GM04504 (cell line): ENCODE measurements at regions not wholly inside any gene's neighbourhood (a gene's known extent, or its start where the extent isn't known, plus 50 kb on each side); places are given as distances from the start of the nearest gene placed in this dataset.

Source experiments
- DNase-seq: peaks from one replicate; pipeline ENCODE4 v3.0.0-alpha.2; 2012; ENCODE audit warnings: low read depth

DNA sequence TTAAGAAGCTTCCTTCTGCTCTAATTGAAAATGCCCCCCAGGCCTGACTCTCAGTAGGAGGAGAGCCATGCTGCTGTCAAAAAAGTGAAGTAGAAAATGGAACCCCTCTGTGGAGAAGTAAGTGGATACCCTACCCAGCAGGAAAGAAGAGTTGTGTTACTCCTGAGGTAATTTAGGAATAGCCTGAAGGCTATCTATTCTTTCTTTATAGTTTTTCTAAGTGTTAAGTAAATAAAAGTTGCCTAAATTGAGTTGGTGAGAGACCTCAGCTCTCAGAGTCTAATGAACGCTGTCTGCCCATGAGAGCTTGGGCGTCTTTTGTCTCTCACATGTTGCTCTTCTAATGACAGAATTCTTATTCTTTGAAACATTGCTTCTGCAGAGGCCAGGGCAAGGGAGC lies 116.2 kb downstream of the NSUN3 start:
- DNase-seq, result no peak

DNA sequence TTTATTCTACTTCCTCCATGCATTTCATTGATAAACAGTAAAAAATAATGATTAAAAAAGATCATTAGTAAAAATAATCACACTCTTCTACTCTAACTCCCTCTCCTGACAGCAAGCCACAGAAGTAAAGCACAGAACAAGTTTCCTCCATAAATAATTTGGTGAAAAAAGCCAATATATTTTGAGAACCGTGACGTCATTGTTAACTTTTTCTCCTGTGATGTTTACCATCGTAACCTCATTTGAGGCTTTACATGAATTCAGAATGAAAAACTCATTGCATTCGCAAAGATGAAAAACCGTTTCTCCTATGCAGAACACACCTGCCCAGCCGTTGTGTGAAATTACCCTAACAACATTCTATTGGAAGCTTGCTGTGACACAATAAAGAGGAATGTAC lies 120.7 kb downstream of the NSUN3 start:
- DNase-seq, result no peak

DNA sequence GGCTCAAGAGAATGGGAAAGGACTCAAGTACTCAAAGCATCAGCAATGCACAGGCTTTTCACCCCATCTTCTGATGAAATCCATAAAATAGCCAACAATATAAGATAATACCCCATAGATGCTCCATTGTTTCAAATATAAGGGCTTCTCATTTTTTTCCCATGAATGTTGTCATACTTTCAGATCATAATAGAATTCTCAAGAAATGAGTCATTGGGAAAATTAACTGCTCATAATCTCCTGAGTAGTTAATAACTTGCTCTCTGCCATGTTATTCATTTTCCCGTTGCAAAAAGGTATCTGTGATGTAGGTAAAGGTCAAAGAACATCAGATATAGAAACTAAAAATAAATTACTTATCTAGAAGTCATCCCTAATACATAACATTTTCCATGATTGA lies 121.9 kb downstream of the NSUN3 start:
- DNase-seq, result no peak

DNA sequence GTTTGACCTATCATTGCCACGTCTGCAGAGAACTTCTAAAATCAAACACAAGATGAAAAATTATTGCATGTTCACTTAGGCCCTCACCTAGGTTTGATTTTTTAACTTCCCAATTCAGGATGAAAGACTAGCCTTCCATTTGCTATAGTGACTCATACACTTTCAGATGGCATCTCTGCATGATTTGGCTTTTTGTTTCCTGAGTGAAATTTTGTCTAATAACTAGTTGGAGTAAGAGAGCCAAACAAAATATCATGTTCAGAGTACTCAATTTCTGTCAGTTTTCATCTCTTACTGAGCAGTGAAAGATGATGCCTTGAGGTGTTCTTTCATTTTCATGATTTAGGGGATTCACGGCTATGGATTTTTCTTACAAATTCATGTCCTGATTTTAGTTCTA lies 122.9 kb downstream of the NSUN3 start:
- no peak for DNase-seq

DNA sequence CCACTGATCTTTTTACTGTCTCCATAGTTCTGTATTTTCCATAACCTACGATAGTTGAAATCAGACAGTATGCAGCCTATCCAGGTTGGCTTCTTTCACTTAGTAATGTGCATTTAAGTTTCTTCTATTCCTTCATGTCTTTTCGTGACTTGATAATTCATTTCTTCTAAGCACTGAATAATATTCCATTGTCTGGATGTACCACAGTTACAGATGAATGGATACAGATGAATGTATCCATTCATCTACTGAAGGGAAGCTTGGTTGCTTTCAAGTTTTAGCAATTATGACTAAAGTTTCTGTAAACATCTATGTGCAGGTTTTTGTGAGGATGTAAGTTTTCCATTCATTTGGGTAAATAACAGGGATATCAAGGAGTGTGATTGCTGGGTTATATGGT lies 124.8 kb downstream of the NSUN3 start:
- DNase-seq, result no peak

DNA sequence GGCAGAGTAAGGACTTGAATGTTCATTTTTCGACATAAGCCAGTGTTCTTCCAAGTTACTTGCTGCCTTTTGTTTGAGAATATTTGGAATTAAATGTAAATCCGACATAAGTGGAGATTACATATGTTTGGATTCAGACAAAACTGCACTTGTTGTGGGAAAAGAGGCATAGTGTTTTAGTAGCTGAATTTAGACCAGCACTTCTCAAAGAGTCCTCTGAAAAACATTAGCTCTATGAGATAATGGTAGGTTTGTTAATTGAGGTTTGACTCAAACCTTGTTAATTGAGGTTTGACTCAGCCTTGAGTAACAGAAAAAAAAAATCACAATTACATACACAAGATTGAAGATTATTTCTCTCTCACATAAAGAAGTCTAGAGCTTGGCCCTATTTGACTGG lies 132.5 kb downstream of the NSUN3 start:
- DNase-seq, result no peak

DNA sequence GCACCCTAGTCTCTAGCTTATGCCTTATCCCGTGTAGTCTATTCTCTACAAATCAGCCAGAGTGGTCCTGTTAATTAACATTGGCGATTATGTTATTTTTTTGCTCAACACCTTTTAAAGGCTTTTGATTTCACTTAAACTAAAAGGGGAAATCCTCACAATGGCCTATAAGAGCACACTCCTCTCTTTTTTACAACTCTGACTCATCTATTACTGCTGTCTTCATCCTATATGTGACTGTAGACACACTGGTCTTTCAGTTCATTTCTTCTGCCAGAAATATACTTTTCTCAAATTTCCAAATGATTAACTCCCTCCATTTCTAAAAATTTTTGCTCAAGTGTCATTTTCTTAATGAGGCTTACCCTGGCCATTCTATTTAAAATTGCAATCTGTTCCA lies 143.4 kb downstream of the NSUN3 start:
- DNase-seq, result no peak

DNA sequence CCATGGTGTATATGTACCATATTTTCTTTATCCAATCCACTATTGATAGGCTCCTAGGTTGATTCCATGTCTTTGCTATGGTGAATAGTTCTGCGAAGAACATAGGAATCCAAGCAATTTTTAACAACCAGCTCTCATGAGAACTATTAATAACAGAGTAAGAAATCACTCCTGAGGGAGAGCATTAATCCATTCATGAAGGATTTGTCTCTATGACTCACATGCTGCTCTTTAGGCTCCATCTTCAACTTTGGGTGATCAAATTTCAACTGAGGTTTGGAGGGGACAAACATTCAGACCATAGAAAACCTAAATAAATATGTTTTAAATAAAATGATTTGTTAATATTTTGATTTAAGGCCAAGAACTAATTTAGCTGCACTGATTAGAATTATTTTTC lies 147.4 kb downstream of the NSUN3 start:
- no peak for DNase-seq

DNA sequence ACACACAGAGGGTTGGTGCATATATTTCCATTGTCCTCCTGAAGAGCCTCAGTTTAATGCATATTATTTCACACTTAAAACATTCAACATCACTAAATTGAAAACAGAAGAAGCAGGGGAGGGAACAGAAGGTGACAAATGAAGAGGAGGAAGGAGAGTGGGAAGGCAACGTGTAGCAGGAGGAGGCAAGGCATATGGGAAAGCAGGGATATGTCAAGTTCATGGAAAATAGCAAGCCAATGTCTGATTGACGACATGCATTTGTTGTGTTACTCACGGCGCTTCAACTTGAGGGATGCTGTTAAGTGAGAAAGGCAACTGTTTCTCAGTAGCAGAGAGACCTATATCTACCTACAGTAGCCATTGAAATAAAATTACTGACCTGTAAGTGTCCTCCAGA lies 154.5 kb downstream of the NSUN3 start:
- DNase-seq, result no peak

DNA sequence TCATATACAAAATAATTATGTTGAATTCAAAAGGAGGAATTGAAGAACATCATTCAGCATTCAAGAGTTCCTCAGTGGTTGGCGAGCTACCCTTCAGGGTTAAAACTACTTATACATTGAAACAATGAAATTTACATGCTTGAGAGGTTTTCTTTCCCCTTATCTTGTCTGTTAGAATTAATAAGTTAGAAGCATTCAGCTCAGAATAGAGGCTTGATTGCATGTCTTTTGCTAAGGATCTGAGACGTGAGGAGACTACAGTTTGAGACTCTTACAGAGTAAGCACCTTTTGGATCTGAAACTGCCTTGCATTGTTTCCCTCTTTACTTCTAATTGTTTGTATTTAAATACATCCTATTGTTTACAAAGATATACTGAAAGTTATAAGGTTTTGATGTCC lies 157.6 kb downstream of the NSUN3 start:
- no peak for DNase-seq

DNA sequence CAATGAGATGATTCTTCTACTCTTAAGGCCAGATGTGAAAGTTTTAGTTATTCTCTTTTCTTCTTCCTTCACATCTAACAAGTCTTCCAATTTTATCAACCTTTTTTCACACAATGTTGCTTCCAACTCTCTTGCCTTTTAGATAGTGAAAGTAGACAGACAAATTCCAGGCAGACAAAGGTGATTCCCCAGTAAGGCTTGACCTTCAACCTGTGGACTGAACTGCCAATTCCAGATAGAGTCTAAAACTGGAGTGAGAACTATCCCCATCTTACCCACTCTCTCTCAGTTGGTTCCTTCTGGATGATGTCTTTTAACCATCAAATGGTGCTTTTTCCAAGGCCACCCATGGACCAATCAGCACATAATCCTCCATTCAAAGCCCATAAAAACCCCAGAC lies 159.0 kb downstream of the NSUN3 start:
- no peak for DNase-seq

DNA sequence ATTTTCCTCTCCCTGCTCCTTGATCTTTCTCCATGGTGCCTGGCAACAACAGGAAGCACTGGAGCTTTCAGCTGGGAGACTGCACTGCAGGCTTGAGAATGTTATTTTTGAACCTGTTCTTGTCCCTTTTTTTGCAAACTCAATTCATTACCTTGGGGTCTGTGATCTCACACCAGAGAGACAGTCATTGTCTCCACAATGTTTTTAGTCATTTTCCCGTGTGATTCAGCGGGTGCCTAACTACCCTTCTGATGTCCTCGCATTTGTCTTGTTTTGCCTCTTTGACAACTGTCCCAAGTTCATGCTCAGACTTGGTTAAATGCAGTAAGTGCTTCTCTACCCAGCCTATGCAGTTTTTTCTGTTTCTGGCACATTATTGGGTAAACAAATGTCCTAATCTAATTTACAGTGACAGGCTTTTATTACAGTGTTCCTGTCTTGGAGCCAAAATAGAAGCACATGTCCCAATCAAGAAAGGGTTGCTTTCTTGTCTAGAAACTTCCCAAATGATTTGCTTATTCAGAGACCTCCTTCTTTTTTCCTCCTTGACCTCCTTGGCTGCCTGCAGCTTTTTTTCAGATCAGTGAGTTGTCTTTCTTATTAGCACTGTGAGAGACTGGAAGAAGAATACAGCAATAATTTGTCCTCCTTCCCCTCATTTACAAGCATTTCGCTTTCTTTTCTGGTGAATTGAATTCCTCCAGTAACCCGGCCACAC lies 162.4 kb downstream of the NSUN3 start:
- no peak for DNase-seq

DNA sequence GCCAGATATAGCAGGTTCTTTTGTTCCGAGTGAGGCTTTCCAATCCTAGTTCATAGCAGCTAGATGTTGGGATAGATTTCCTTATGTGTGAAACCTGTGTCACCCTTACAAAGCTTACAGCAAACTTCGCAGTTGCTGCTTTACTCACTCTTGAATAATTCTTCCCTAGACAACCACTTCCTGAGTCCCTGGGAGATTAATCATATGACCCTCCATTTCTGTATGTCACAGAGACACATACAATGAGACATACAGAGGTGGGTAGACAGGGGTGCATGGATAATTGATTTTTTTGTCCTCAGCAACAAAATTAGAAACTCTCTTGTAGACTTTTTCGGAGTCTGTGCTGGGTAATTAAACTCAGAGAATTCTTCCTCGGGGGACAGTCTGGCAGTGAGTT lies 163.2 kb downstream of the NSUN3 start:
- DNase-seq, result no peak

DNA sequence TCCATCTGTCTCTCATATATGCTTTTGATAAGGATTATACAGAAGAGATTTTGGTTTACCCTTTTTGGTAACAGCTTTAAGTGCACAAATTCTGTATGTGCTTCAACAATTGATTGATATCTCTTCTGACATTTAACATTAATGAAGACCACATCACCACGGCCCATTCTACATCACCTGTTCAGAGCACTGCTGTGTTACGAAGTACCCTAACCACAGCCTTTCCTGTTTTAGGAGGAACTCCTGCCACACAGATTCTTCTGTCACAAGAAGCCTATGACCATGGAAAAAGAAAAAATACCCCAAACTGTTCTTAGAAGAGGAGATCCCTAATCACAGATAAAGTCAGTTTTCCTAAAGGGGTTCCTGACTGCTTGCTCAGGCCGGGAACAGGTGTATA lies 170.1 kb downstream of the NSUN3 start:
- DNase-seq, result no peak

DNA sequence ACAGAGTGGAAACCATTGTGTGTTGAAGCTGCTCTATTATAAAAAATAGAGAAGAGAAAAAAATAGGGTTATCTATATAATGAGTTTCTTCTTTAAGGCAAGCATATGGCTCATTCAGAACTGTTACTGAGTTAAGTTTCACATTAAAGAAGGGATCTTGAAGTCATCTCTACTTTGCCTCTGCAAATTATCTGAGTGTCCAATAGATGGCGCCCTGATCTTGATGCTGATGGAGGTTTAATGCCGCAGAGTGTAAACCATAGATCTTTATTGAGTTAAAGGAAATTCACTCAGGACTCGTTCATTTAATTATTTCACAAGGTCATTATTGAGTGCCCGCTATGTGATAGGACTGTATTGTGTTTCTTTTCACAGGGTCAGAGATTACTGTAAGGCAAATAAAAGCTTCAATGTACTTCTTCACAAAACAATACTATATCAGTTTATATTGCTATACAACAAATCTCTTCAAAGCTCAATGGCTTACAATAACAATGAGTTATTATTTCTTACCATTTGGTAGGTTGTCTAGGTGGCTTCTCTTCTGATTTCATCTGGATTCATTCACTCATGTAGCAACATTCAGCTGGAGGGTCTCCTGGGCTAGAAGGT lies 171.4 kb downstream of the NSUN3 start:
- no peak for DNase-seq

DNA sequence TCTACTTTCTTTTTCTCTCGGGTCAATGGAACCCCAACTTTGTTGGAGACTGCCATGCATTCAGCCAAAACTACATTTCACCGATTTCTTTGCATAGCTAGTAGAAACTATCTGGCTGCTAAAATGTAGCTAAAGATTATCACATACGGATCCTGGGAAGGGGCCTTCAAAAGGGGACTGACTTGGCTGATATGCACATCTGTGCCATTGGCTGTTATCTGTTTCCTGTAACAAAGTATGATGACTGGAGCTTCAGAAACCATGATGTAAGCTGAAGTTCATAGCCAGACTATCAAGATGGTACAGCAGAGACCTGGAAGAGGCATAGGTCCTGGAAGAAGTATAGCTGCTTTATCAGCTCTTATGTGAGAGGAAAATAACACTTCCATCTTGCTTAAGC lies 179.1 kb downstream of the NSUN3 start:
- DNase-seq, result no peak

DNA sequence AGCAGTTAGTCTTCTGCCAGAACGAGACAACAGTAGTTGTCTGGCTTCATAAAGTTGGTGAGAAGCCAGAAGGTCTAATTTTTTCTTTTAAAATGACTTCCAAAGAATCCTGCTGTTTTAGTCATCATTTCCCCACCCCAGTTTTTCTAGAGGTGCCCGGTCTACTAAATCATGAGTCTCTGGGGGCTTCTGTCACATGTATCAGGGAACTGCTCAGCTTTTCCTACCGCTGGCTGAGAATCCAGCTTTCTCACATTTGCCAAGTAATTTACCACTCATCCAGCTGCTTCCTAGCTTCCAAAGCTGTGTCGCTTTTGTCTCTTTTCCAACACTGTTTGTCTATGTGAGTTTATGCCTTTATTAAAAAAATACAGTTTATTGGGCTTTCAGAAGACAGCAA lies 183.3 kb downstream of the NSUN3 start:
- no peak for DNase-seq

DNA sequence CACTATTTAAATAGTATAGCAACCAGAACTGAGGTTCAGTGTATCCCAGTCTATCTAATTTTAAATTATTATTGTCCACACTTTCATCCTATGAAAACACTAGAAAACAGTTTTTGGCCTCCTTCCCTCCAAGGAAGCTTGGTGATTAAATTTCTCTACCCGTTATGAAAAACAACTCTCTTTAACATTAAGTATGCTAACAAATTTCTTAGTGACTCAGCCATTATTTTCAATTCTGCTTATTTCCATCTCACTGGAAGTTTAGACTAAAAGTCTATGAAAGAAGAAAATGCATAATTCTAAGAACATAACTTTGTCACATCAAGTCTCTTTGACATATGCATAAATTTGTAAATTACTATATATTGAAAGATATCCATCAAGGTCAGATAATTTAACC lies 185.2 kb downstream of the NSUN3 start:
- DNase-seq, result no peak

DNA sequence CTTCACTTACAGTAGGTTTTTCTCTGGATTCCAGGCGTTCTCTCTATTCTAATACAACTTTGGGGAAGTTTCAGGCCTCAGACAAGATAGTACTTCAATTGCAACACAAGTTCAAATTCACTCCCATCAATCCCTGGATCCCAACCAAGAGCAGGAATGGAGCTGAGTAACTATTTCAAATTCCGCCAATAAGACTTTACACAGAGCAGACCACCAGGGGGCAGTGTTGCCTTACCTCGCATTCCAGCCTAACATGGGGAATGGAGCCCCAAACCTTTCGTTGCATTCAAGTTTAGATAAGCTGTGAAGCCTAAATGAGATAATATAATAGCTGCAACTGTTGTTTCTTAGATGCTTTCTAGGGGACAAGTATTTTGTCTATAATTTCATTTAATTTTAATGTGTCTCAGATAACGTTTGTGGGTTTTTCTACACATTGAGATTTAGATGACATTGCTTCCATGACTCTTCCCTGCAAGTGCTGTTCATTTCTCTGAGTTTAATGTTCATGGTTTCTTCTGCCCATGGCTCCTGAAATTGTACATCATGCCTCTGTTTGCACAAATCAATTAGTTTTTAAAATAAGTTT lies 186.7 kb downstream of the NSUN3 start:
- DNase-seq, result peak; percentile 35

DNA sequence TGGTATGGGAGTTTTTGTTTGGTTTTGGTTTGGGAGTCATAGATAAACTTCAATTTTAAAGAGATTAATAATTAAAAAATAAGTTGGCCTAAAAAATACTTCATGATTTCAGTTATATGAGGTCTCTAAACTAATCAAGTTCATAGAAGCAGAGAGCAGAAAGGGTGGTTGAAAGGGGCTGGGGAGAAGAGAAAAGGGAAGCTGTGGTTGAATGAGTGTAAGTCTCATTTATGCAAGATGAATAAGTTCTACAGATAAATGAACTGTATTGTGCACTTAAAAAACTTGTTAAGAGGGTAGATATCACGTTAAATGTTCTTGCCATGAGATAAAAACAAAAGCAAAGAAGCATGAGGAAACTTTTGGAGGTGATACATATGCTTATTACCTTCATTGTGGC lies 188.7 kb downstream of the NSUN3 start:
- no peak for DNase-seq

DNA sequence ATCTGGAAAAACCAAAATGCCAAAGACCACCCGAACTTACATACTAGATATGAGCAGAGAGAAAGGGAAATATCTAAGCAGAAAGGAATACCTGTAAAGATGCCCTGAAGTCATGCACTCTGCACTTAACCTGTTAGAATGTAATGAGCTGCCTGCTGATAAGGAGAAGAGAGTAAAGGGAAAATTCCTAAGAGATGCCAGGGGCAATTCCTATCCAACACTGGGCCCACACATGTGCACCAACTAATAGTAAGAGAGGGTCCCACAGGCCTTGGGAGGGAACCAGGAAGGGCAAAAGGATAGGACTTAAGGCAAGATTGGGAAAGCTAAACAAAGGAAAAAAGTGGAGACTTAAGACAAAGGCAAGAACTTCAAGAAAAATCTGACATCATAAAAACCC lies 189.5 kb downstream of the NSUN3 start:
- DNase-seq, result no peak

DNA sequence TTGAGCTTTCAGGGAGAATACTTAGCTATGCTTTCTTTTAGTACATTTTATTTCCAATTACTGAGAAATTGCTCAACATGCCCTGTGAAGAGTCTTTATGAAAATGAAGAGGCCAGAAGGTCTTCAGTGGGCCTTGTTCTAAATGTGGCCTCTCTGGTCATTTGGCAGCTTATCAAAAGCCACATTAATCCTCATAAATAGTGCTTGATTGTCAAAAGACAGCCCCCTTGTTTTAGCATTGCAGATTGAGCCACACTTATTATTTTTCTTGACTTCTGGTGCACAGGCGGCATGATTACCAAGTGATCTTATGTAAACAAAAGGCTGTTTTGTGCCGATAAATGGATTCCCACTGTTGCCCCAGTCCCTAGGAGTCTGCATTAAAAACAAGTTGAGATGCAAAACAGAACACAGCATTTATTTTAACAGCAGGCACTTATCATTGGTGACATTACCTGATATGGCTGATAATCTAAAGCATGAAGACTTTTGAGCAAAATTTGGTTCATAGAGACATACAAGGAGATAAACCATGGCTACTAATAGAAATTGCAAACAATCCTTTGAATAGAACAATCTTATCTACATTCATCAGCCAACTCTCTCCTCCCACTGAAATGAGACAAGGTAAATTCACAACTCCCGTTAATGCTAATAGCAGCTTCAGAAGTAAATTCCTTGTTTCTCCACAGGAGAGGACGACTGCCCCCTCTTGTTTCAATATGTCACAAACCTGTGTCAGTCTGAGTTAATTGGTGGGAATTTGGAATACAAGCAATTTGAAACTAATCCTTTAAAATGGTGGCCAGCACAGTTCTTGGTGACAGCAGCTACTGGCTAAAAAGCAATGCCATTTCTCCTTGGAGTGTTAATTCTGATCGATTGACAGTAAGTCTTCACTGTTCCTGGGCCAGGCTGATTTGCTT lies 194.3 kb downstream of the NSUN3 start:
- DNase-seq, result no peak

DNA sequence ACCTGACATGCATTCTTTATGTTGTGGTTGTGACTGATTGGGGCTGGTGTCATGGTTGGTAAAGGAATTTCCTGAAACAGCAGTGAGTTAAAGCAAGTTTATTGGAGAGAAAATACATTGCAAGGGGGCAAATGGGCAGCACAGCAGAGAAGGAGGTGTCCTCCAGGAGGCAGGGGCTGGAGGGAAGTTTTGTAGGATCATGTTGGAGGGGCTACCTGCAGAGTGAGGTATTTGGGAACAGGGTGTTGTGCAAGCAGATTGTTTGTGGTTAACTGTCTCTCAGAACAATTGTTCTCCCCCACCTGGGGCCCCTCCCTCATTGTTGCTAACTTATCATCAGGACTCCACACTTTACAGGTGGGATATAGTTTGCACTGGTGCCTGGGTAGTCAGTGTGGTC lies 196.0 kb downstream of the NSUN3 start:
- no peak for DNase-seq
